ENCODE measurements at regions not wholly inside any gene's neighbourhood (a gene's known extent, or its start where the extent isn't known, plus 50 kb on each side); places are given as distances from the start of the nearest gene placed in this dataset.

- H3K14ac ChIP-seq (ENCODE audit: insufficient read depth, low read length): no peak overlapping the region
- DNase-seq: no peak
- no peak overlapping the region for H3K23ac ChIP-seq (ENCODE audit: insufficient read length, low read depth, low read length)
- no peak for TF ChIP-seq CTCF (conservative IDR thresholded peaks at IDR 0.05)
- H3K4me2 ChIP-seq (ENCODE audit: insufficient read depth, insufficient read length, low read length): no peak overlapping the region
- H3K23me2 ChIP-seq (ENCODE audit: insufficient read length, low read depth, low read length, poor library complexity, severe bottlenecking): no peaks in the 10 kb centered on the region
- H3K4ac ChIP-seq (ENCODE audit: low read depth, low read length): no peak overlapping the region
- Mint-ChIP-seq H3K27me3 (ENCODE audit: low read depth) (no peaks in the 10 kb centered on the region; the same call in 1 of the 2 replicates), H3K4me1 (peaks cover 15 to 29% of the 10 kb centered on the region in 2 experiments), H3K27ac (no peak overlapping the region), H3K9me3 (no peaks in the 10 kb centered on the region), H3K4me3 (no peak overlapping the region), H3K36me3 (ENCODE audit: insufficient read depth in 1 of 3, low read depth in 3 of 3) (no peaks in the 10 kb centered on the region)
- no peak overlapping the region for H2BK20ac ChIP-seq (ENCODE audit: low read depth, low read length, poor library complexity, severe bottlenecking)
- H2AFZ ChIP-seq (ENCODE audit: low read length): no peak overlapping the region
- no peak overlapping the region for H2BK12ac ChIP-seq (ENCODE audit: insufficient read length, low read depth, low read length)
- WGBS (ENCODE audit: extremely low coverage, insufficient read length, low lambda C conversion rate): no CpG with 5 or more reads among the region's 1 CpG
- no peak overlapping the region for H4K8ac ChIP-seq (replicated peaks; ENCODE audit: insufficient read length, low read depth, low read length)
- H3K4me1 ChIP-seq (ENCODE audit: insufficient read depth, low read length): no peaks in the 10 kb centered on the region
- no peak overlapping the region for H3K18ac ChIP-seq (ENCODE audit: insufficient read length, low read depth, low read length)
- no peaks in the 10 kb centered on the region for H3K79me1 ChIP-seq (ENCODE audit: insufficient read depth, low read depth, low read length, poor library complexity, severe bottlenecking)
- no peaks in the 10 kb centered on the region for H4K20me1 ChIP-seq (ENCODE audit: control insufficient read depth, insufficient read depth, insufficient read length)
- H2AK5ac ChIP-seq (ENCODE audit: insufficient read length, low read length): no peak overlapping the region
- H3K79me2 ChIP-seq (ENCODE audit: insufficient read depth, low read length): no peaks in the 10 kb centered on the region
- no peak overlapping the region for H2BK120ac ChIP-seq (ENCODE audit: low read depth, low read length, poor library complexity, severe bottlenecking)
- H3K56ac ChIP-seq (ENCODE audit: insufficient read length, low read depth, low read length): no peak overlapping the region
- no peak overlapping the region for H3K27ac ChIP-seq (ENCODE audit: insufficient read length, low read depth, low read length)
- H3K27me3 ChIP-seq (ENCODE audit: insufficient read depth, low read length): no peaks in the 10 kb centered on the region
- H3K9ac ChIP-seq (ENCODE audit: extremely low read depth, insufficient read length, low read length): no peak overlapping the region
- H3T11ph ChIP-seq (ENCODE audit: low read length): no peak overlapping the region
- H4K91ac ChIP-seq (ENCODE audit: insufficient read length, low read depth, low read length): no peak overlapping the region
- H4K5ac ChIP-seq (ENCODE audit: insufficient read length, low read depth, low read length): no peak overlapping the region
- no peaks in the 10 kb centered on the region for H3K9me3 ChIP-seq (ENCODE audit: control insufficient read depth, low read depth, low read length)
- no peak overlapping the region for H2BK5ac ChIP-seq (ENCODE audit: insufficient read length, low read length)
- H2BK15ac ChIP-seq (ENCODE audit: low read depth, low read length): no peak overlapping the region
These were observed 192.7 kb upstream of the PMEPA1 start for GRCh38 chr20:57902473-57902872.
